Mesothelial cell of epicardium (in vitro differentiated cells): ENCODE measurements at regions not wholly inside any gene's neighbourhood (a gene's known extent, or its start where the extent isn't known, plus 50 kb on each side); places are given as distances from the start of the nearest gene placed in this dataset.
A peak's percentile ranks its signal among the peaks of the same experiment; 100 is the strongest.
"Not testable (repeated sequence)": the region's sequence is repeated elsewhere in the genome, so short reads cannot be mapped to it uniquely, and the experiment has no call there.

Experiments used
- DNase-seq, 2 experiments: peaks; one replicate each; pipeline ENCODE4 v3.0.0; 2021; ENCODE audit warnings: low spot score in 2 of 2; ENCODE audit not compliant: unreplicated experiment in 2 of 2
- H3K27ac Mint-ChIP-seq: 2 replicates; pipeline ENCODE4 v1.8.0; 2021; ENCODE audit warnings: mixed read lengths
- H3K27me3 Mint-ChIP-seq: 2 replicates; pipeline ENCODE4 v1.8.0; 2021; ENCODE audit warnings: low read depth, mixed read lengths
- H3K36me3 Mint-ChIP-seq: 2 replicates; pipeline ENCODE4 v1.8.0; 2021; ENCODE audit warnings: mixed read lengths
- H3K4me1 Mint-ChIP-seq: 2 replicates; pipeline ENCODE4 v1.8.0; 2021; ENCODE audit warnings: mixed read lengths
- H3K4me3 Mint-ChIP-seq: 2 replicates; pipeline ENCODE4 v1.8.0; 2021; ENCODE audit warnings: mild to moderate bottlenecking, moderate library complexity, mixed read lengths
- H3K9me3 Mint-ChIP-seq: 2 replicates; pipeline ENCODE4 v1.8.0; 2021; ENCODE audit warnings: mixed read lengths
- CTCF ChIP-seq: fragments of 200-600 bp; sonication (generic); IDR thresholded peaks from one replicate; pipeline ENCODE4 v1.5.0; 2021; ENCODE audit warnings: antibody characterized with exemption; ENCODE audit not compliant: unreplicated experiment

- H3K36me3 Mint-ChIP-seq, result no peaks in the 10 kb centered on the region
- H3K27me3 Mint-ChIP-seq, result peaks cover 21% of the 10 kb centered on the region
- DNase-seq, result no peak
- TF ChIP-seq CTCF, result no peak
- H3K4me1 Mint-ChIP-seq, result peaks cover 3% of the 10 kb centered on the region
- peaks cover 27% of the 10 kb centered on the region for H3K9me3 Mint-ChIP-seq
- H3K4me3 Mint-ChIP-seq, result no peak overlapping the region
- no peak overlapping the region for H3K27ac Mint-ChIP-seq
Measured at GRCh38 chr1:60502506-60502905, 428.9 kb upstream of the C1orf87 start.

GRCh38 chr1:60489916-60490480 is 416.4 kb upstream of the C1orf87 start:
- not testable (repeated sequence) for H3K27me3 Mint-ChIP-seq, DNase-seq, H3K27ac Mint-ChIP-seq, H3K4me1 Mint-ChIP-seq, H3K36me3 Mint-ChIP-seq
- peaks cover 12% of the 10 kb centered on the region for H3K9me3 Mint-ChIP-seq
- peak overlapping the region; percentile 34 for H3K4me3 Mint-ChIP-seq

GRCh38 chr1:60488847-60489246 is 415.3 kb upstream of the C1orf87 start:
- no peak for DNase-seq
- no peaks in the 10 kb centered on the region for H3K27me3 Mint-ChIP-seq
- TF ChIP-seq CTCF, result no peak

GRCh38 chr1:60487565-60488345 is 414.2 kb upstream of the C1orf87 start:
- H3K27ac Mint-ChIP-seq, result no peak overlapping the region
- DNase-seq, result no peak
- peaks cover 10% of the 10 kb centered on the region for H3K4me1 Mint-ChIP-seq
- no peaks in the 10 kb centered on the region for H3K36me3 Mint-ChIP-seq
- no peaks in the 10 kb centered on the region for H3K27me3 Mint-ChIP-seq
- TF ChIP-seq CTCF, result no peak
- no peak overlapping the region for H3K4me3 Mint-ChIP-seq
- peaks cover 12% of the 10 kb centered on the region for H3K9me3 Mint-ChIP-seq

More at GRCh38 chr1:60488847-60489246, 415.3 kb upstream of the C1orf87 start:
- peaks cover 5% of the 10 kb centered on the region for H3K4me1 Mint-ChIP-seq
- peaks cover 12% of the 10 kb centered on the region for H3K9me3 Mint-ChIP-seq
- H3K4me3 Mint-ChIP-seq, result no peak overlapping the region
- no peak overlapping the region for H3K27ac Mint-ChIP-seq
- H3K36me3 Mint-ChIP-seq, result no peaks in the 10 kb centered on the region

GRCh38 chr1:60483509-60483908 is 409.9 kb upstream of the C1orf87 start:
- H3K9me3 Mint-ChIP-seq, result peaks cover 25% of the 10 kb centered on the region
- peaks cover 4% of the 10 kb centered on the region for H3K27me3 Mint-ChIP-seq
- H3K36me3 Mint-ChIP-seq, result no peaks in the 10 kb centered on the region
- no peak overlapping the region for H3K27ac Mint-ChIP-seq
- peaks cover 8% of the 10 kb centered on the region for H3K4me1 Mint-ChIP-seq
- no peak overlapping the region for H3K4me3 Mint-ChIP-seq
- TF ChIP-seq CTCF, result no peak
- DNase-seq, result no peak

- H3K36me3 Mint-ChIP-seq, result no peaks in the 10 kb centered on the region
- peaks cover 17% of the 10 kb centered on the region for H3K9me3 Mint-ChIP-seq
- H3K4me1 Mint-ChIP-seq, result no peaks in the 10 kb centered on the region
- H3K27ac Mint-ChIP-seq, result no peak overlapping the region
- no peak for TF ChIP-seq CTCF
- DNase-seq, result no peak
- H3K27me3 Mint-ChIP-seq, result peaks cover 12% of the 10 kb centered on the region
- no peak overlapping the region for H3K4me3 Mint-ChIP-seq
Measured at GRCh38 chr1:60470246-60470645, 396.7 kb upstream of the C1orf87 start.
